Parathyroid adenoma (tissue), 2 donors: ENCODE measurements at regions not wholly inside any gene's neighbourhood (a gene's known extent, or its start where the extent isn't known, plus 50 kb on each side); places are given as distances from the start of the nearest gene placed in this dataset.

ENCODE experiments used
- H2AFZ ChIP-seq: fragments of 300-600 bp; sonication (generic); one replicate; pipeline ENCODE4 v1.7.0; 2017; ENCODE audit warnings: antibody characterized with exemption, mild to moderate bottlenecking
- H3K27ac ChIP-seq: fragments of 300-600 bp; sonication (generic); one replicate; pipeline ENCODE4 v1.7.0; 2017
- H3K27me3 ChIP-seq: fragments of 300-600 bp; sonication (generic); one replicate; pipeline ENCODE4 v1.7.0; 2017; ENCODE audit warnings: low read length; ENCODE audit not compliant: control insufficient read depth, insufficient read depth
- H3K36me3 ChIP-seq: fragments of 300-600 bp; sonication (generic); one replicate; pipeline ENCODE4 v1.7.0; 2017; ENCODE audit warnings: low read length; ENCODE audit not compliant: control insufficient read depth, insufficient read depth
- H3K4me1 ChIP-seq: fragments of 300-600 bp; sonication (generic); one replicate; pipeline ENCODE4 v1.7.0; 2017; ENCODE audit warnings: control low read depth
- H3K4me2 ChIP-seq: fragments of 300-600 bp; sonication (generic); one replicate; pipeline ENCODE4 v1.7.0; 2017; ENCODE audit warnings: low read length
- H3K4me3 ChIP-seq: fragments of 300-600 bp; sonication (generic); one replicate; pipeline ENCODE4 v1.7.0; 2017; ENCODE audit warnings: low read depth, low read length
- H3K79me2 ChIP-seq: fragments of 300-600 bp; sonication (generic); one replicate; pipeline ENCODE4 v1.7.0; 2017; ENCODE audit warnings: control low read depth
- H3K9ac ChIP-seq: fragments of 300-600 bp; sonication (generic); one replicate; pipeline ENCODE4 v1.7.0; 2017; ENCODE audit warnings: mild to moderate bottlenecking
- H3K9me3 ChIP-seq: fragments of 300-600 bp; sonication (generic); one replicate; pipeline ENCODE4 v1.7.0; 2017; ENCODE audit warnings: low read length; ENCODE audit not compliant: control insufficient read depth
- CTCF ChIP-seq: fragments of 300-600 bp; sonication (generic); IDR thresholded peaks from one replicate; pipeline ENCODE4 v1.7.0; 2017; ENCODE audit warnings: antibody characterized with exemption, mild to moderate bottlenecking
- donor health status: primary hyperparathyroidism.

GRCh38 chr2:238973038-238973739, 125.3 kb downstream of the TWIST2 start:
- Histone ChIP-seq H3K27me3 (no peaks in the 10 kb centered on the region), H2AFZ (no peak overlapping the region), H3K4me3 (no peak overlapping the region), H3K36me3 (no peaks in the 10 kb centered on the region), H3K27ac (no peak overlapping the region), H3K9ac (no peak overlapping the region), H3K9me3 (no peaks in the 10 kb centered on the region), H3K4me2 (no peak overlapping the region), H3K4me1 (no peaks in the 10 kb centered on the region), H3K79me2 (no peaks in the 10 kb centered on the region)
- TF ChIP-seq CTCF = no peak

- Histone ChIP-seq H3K4me1 (no peaks in the 10 kb centered on the region), H3K9me3 (no peaks in the 10 kb centered on the region), H3K36me3 (no peaks in the 10 kb centered on the region), H3K9ac (no peak overlapping the region), H3K79me2 (no peaks in the 10 kb centered on the region), H3K4me3 (no peak overlapping the region), H3K27me3 (no peaks in the 10 kb centered on the region), H2AFZ (no peak overlapping the region), H3K27ac (no peak overlapping the region), H3K4me2 (no peak overlapping the region)
- TF ChIP-seq CTCF = no peak
These were observed 126.2 kb downstream of the TWIST2 start for GRCh38 chr2:238974081-238974480.

- Histone ChIP-seq H3K79me2 (no peaks in the 10 kb centered on the region), H3K36me3 (no peaks in the 10 kb centered on the region), H3K4me3 (no peak overlapping the region), H3K27ac (no peak overlapping the region), H2AFZ (no peak overlapping the region), H3K4me1 (no peaks in the 10 kb centered on the region), H3K9me3 (no peaks in the 10 kb centered on the region), H3K27me3 (no peaks in the 10 kb centered on the region), H3K4me2 (no peak overlapping the region), H3K9ac (no peak overlapping the region)
- TF ChIP-seq CTCF = no peak
These were observed 126.7 kb downstream of the TWIST2 start for GRCh38 chr2:238974501-238975166.

- no peaks in the 10 kb centered on the region for H3K79me2 ChIP-seq
- no peak for TF ChIP-seq CTCF
- no peaks in the 10 kb centered on the region for H3K27me3 ChIP-seq
- no peak overlapping the region for H3K27ac ChIP-seq
- no peak overlapping the region for H2AFZ ChIP-seq
- H3K4me2 ChIP-seq = no peak overlapping the region
- no peak overlapping the region for H3K9ac ChIP-seq
- H3K36me3 ChIP-seq = no peaks in the 10 kb centered on the region
- no peaks in the 10 kb centered on the region for H3K9me3 ChIP-seq
- no peaks in the 10 kb centered on the region for H3K4me1 ChIP-seq
- no peak overlapping the region for H3K4me3 ChIP-seq
These were observed 127.5 kb downstream of the TWIST2 start for GRCh38 chr2:238975408-238975807.

GRCh38 chr2:238978497-238978896, 130.6 kb downstream of the TWIST2 start:
- no peak overlapping the region for H2AFZ ChIP-seq
- H3K4me3 ChIP-seq = no peak overlapping the region
- H3K36me3 ChIP-seq = no peaks in the 10 kb centered on the region
- TF ChIP-seq CTCF = no peak
- no peak overlapping the region for H3K4me2 ChIP-seq
- H3K9ac ChIP-seq = no peak overlapping the region
- H3K27me3 ChIP-seq = no peaks in the 10 kb centered on the region
- no peak overlapping the region for H3K27ac ChIP-seq
- no peaks in the 10 kb centered on the region for H3K9me3 ChIP-seq
- H3K4me1 ChIP-seq = no peaks in the 10 kb centered on the region
- H3K79me2 ChIP-seq = no peaks in the 10 kb centered on the region
